Naive thymus-derived CD8-positive, alpha-beta T cell (primary cell): ENCODE measurements at regions not wholly inside any gene's neighbourhood (a gene's known extent, or its start where the extent isn't known, plus 50 kb on each side); places are given as distances from the start of the nearest gene placed in this dataset.

Experiments used
- ATAC-seq, 2 donors: fragments of 150-1000 bp; cut with Tn5 transposase in 1 of 2; sonication (Bioruptor Pico), chemical (Tn5 transposase) in 1 of 2; 1 replicate in 1 of 2; 2 replicates in 1 of 2; pipeline ENCODE4 v1.10.0; 2021; ENCODE audit warnings: mild to moderate bottlenecking in 2 of 2, moderate library complexity in 2 of 2
- POLR2A ChIA-PET: fragments of 350-600 bp; sonication (Branson Sonifier 250); formaldehyde crosslinking; loops from one replicate; lab custom pipeline; 2021; ENCODE audit warnings: antibody characterized with exemption; lab: Charles Lee
- DNase-seq, 10 donors: peaks; one replicate each; pipeline versions ENCODE4 v3.0.0 to v3.0.0-alpha.2; 2020 to 2022
- H3K27ac Mint-ChIP-seq, 10 donors: one replicate each; pipeline ENCODE4 v1.8.0; 2020 to 2022; ENCODE audit warnings: mild to moderate bottlenecking in 10 of 10, mixed read lengths in 10 of 10, moderate library complexity in 4 of 10, inconsistent platforms in 1 of 10
- H3K27me3 Mint-ChIP-seq, 5 donors: one replicate each; pipeline ENCODE4 v1.8.0; 2021 to 2022; ENCODE audit warnings: mixed read lengths in 5 of 5
- H3K36me3 Mint-ChIP-seq, 3 donors: one replicate each; pipeline ENCODE4 v1.8.0; 2020 to 2022; ENCODE audit warnings: mixed read lengths in 3 of 3, mild to moderate bottlenecking in 2 of 3, inconsistent platforms in 1 of 3
- H3K4me1 Mint-ChIP-seq, 4 donors: one replicate each; pipeline ENCODE4 v1.8.0; 2021 to 2022; ENCODE audit warnings: mixed read lengths in 4 of 4
- H3K4me3 Mint-ChIP-seq, 10 donors: one replicate each; pipeline ENCODE4 v1.8.0; 2020 to 2022; ENCODE audit warnings: mild to moderate bottlenecking in 10 of 10, mixed read lengths in 10 of 10, moderate library complexity in 6 of 10, inconsistent platforms in 1 of 10
- H3K9me3 Mint-ChIP-seq, 9 donors: one replicate each; pipeline ENCODE4 v1.8.0; 2020 to 2022; ENCODE audit warnings: mixed read lengths in 9 of 9, mild to moderate bottlenecking in 3 of 9, inconsistent platforms in 1 of 9, moderate library complexity in 1 of 9

DNA sequence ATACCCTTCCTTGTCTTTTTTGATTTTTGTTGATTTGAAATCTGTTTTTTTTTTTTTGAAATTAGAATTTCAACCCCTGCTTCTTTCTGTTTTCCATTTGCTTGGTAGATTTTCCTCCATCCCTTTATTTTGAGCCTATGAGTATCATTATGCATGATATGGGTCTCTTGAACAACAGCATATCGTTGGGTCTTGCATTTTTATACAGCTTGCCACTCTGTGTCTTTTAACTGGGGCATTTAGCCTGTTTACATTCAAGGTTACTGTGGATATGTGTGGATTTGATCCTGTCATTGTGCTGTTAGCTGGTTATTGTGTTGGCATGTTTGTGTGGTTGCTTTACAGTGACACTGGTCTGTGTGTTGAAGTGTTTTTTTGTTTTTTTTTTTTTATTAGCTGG is 99.7 kb upstream of the P3H2 start:
- Mint-ChIP-seq H3K27ac (no peak overlapping the region), H3K27me3 (peaks cover 0 to 19% (median under 1%) of the 10 kb centered on the region in 5 donors), H3K4me1 (no peaks in the 10 kb centered on the region), H3K4me3 (no peak overlapping the region), H3K36me3 (peaks cover 0 to 4% (median 0%) of the 10 kb centered on the region in 3 donors), H3K9me3 (peaks cover 0 to 13% (median 0%) of the 10 kb centered on the region in 9 donors)
- ATAC-seq (no peak), DNase-seq (no peak)
- POLR2A ChIA-PET, result no interaction called here

DNA sequence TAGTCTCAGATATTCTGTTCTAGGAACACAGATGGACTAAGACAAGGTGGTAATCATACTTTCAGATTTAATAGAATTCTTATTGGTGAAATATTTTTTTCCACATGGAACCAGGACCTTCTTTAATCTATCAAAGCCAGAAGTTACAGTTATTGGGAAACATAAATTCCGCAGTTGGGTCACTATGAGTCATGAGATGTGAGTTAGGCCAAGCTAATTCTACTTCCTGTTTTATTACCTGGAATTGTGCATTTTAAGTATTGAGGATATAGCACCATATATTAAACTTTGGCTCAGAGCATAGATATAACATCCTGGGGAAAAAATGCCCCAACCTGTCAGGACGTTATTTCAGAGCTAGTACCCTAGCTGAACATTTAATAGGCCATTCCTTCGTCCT is 96.4 kb upstream of the P3H2 start:
- H3K4me1 Mint-ChIP-seq, result no peaks in the 10 kb centered on the region
- POLR2A ChIA-PET, result no interaction called here
- H3K9me3 Mint-ChIP-seq, result peaks cover 0 to 21% (median 3%) of the 10 kb centered on the region in 9 donors
- DNase-seq (no peak), ATAC-seq (no peak)
- peaks cover 0 to 4% (median 0%) of the 10 kb centered on the region in 3 donors for H3K36me3 Mint-ChIP-seq
- no peak overlapping the region for H3K4me3 Mint-ChIP-seq
- H3K27me3 Mint-ChIP-seq, result peaks cover 0 to 12% (median 0%) of the 10 kb centered on the region in 5 donors
- no peak overlapping the region for H3K27ac Mint-ChIP-seq

DNA sequence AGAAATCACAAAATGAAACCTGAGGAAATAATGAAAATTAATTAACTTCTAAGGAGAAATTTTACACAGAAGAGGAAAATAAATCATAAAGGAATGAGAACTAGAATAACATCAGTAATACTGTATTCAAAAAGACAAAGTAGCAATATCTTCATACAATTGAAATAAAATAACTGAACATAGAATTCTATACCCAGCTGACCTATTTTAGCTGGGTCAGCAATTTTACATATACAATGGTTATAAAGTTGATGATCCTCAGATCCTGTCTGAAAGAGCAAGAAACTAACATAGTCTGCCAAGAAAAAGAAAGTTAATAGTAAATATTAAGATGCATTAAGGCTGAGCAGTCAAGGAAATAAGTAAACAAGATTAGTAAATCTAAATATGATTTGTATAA is 93.0 kb upstream of the P3H2 start:
- H3K4me3 Mint-ChIP-seq, result no peak overlapping the region
- peaks cover 0 to 2% (median 0%) of the 10 kb centered on the region in 4 donors for H3K4me1 Mint-ChIP-seq
- peaks cover 0 to 8% (median 3%) of the 10 kb centered on the region in 9 donors for H3K9me3 Mint-ChIP-seq
- no peak overlapping the region for H3K27ac Mint-ChIP-seq
- ATAC-seq (no peak), DNase-seq (no peak)
- H3K27me3 Mint-ChIP-seq, result peaks cover 0 to under 1% (median 0%) of the 10 kb centered on the region in 5 donors
- POLR2A ChIA-PET, result no interaction called here
- H3K36me3 Mint-ChIP-seq, result no peaks in the 10 kb centered on the region

DNA sequence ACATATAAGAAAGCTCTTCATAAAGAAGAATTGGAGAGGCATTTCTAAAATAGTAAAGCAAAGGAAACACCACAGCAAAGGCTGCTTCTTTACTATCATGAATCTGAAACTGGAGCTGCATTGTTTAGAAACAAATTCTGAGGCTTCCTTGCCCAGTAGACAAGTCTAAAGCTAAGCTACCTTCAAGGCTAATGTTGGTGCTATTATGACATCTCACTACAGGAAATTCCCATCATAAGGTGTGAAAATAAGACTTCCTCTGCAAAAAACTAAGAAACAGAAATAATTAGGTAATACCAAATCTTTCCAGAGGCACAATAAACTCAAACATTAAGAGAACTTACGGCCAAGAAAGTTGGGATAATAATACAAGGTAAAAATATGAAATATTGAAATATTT is 89.9 kb upstream of the P3H2 start:
- peaks cover 4 to 18% (median 7%) of the 10 kb centered on the region in 5 donors for H3K27me3 Mint-ChIP-seq
- POLR2A ChIA-PET, result no interaction called here
- H3K36me3 Mint-ChIP-seq, result no peaks in the 10 kb centered on the region
- H3K4me1 Mint-ChIP-seq, result peaks cover 0 to 2% (median 0%) of the 10 kb centered on the region in 4 donors
- DNase-seq (no peak), ATAC-seq (no peak)
- H3K27ac Mint-ChIP-seq, result no peak overlapping the region
- peaks cover 0 to 8% (median 3%) of the 10 kb centered on the region in 9 donors for H3K9me3 Mint-ChIP-seq
- H3K4me3 Mint-ChIP-seq, result no peak overlapping the region

DNA sequence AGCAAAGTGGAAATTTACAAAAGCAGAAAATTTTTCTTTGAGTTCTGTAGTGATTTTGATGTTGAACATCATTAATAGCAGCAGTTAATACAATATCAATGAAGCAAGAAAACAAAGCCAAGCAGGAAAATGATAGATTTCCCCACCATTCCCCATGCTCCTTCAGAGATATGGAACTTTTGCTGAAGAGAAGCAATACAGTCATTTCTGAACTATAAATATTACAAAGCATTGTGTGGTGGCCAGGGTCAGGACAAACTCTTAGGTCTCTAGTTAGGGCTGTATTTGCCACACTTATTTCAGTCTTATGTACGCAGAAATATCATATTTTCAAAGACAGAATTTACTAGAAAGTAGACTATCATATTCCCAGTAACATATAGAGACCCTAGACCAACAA is 88.8 kb upstream of the P3H2 start:
- DNase-seq (no peak), ATAC-seq (no peak)
- POLR2A ChIA-PET, result no interaction called here
- Mint-ChIP-seq H3K4me3 (no peak overlapping the region), H3K36me3 (no peaks in the 10 kb centered on the region), H3K9me3 (peaks cover 0 to 8% (median 3%) of the 10 kb centered on the region in 9 donors), H3K4me1 (peaks cover 0 to 2% (median 0%) of the 10 kb centered on the region in 4 donors), H3K27ac (no peak overlapping the region), H3K27me3 (peaks cover 7 to 22% (median 8%) of the 10 kb centered on the region in 5 donors)

DNA sequence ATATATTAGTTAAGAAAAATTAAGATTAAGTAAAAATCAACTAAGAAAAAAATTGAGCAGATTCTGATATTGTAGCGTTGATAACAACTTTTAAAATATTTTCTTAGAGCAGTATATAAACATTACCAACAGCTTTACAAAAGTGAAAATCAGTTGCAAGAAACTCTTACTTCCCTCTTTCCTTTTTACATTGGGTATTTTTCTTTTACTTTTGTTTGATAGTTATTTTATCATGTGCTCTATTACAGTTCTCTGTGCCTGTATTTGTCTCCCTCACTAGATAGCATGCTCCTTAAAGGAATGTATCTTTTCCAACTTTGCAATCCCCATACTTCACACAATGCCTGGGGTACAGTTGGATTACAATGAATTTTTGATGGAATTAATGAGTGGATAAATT is 87.5 kb upstream of the P3H2 start:
- ATAC-seq (no peak), DNase-seq (no peak)
- Mint-ChIP-seq H3K4me1 (peaks cover 0 to 2% (median 0%) of the 10 kb centered on the region in 4 donors), H3K36me3 (no peaks in the 10 kb centered on the region), H3K4me3 (no peak overlapping the region), H3K27ac (no peak overlapping the region), H3K9me3 (peaks cover 0 to 7% (median 0%) of the 10 kb centered on the region in 9 donors), H3K27me3 (peaks cover 7 to 36% (median 10%) of the 10 kb centered on the region in 5 donors)
- POLR2A ChIA-PET, result interaction anchor here (0.6 kb wide), 1 partner anchor 517 kb away, joined by 4 read pairs; no protein-coding TSS in a partner anchor

DNA sequence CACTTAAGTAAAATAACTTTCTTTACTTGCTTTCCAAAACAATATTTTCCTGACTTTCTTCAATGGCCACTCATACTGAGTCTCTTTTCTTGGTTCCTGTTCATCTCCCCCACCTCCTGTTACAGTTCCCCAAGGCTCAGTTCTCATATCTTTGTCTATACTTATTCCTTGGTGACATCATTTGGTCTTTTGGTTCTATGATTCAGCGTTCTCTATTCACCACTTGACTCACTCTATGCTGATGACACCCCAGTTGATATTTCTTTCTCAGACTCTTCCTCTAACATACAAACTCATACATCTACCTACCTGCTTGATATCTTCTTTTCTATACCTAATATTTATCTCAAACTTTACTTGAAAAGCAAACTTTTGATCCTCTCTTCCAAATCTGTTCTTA is 85.0 kb upstream of the P3H2 start:
- POLR2A ChIA-PET, result no interaction called here
- no peak for DNase-seq
- no peak overlapping the region for H3K4me3 Mint-ChIP-seq
- peaks cover 8 to 41% (median 16%) of the 10 kb centered on the region in 5 donors for H3K27me3 Mint-ChIP-seq
- no peaks in the 10 kb centered on the region for H3K9me3 Mint-ChIP-seq
- no peaks in the 10 kb centered on the region for H3K36me3 Mint-ChIP-seq
- H3K27ac Mint-ChIP-seq, result no peak overlapping the region
- H3K4me1 Mint-ChIP-seq, result peaks cover 0 to 6% (median 1%) of the 10 kb centered on the region in 4 donors
- no peak for ATAC-seq

DNA sequence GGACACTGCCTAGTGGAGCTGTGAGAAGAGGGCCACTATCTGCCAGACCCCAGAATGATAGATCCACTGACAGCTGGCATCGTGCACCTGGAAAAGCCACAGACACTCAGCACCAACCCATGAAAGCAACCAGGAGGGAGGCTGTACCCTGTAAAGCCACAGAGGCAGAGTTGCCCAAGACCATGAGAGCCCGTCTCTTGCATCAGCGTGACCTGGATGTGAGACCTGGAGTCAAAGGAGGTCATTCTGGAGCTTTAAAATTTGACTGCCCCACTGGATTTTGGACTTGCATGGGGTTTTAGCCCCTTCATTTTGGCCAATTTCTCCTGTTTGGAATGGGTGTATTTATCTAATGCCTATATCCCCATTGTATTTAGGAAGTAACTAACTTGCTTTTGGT is 83.5 kb upstream of the P3H2 start:
- Mint-ChIP-seq H3K27ac (no peak overlapping the region), H3K36me3 (no peaks in the 10 kb centered on the region), H3K4me1 (peaks cover 0 to 6% (median under 1%) of the 10 kb centered on the region in 4 donors), H3K4me3 (no peak overlapping the region), H3K9me3 (no peaks in the 10 kb centered on the region), H3K27me3 (peaks cover 8 to 41% (median 16%) of the 10 kb centered on the region in 5 donors)
- DNase-seq, result no peak
- POLR2A ChIA-PET, result no interaction called here
- ATAC-seq, result no peak

DNA sequence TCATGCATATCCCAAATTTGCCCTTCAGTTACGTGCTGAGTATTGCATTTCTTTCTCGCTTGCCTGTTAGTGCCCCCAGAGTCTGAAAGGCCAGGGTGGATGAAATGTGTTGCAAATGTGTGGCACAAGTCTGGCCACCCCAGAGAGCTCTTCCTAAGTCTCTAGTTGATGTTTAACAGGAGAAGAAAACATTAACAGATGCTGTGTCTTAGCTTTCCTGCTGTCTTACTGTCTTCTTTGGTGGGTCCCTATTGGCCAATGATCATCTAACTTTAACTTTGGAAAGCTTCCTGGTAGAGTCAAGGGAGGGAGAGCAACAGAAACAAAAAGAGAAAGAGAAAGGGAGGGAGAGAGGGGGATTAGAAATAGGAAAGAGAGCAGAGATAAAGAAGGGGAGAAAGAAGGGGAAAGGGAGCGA is 76.7 kb upstream of the P3H2 start:
- H3K4me3 Mint-ChIP-seq, result no peak overlapping the region
- POLR2A ChIA-PET, result no interaction called here
- H3K9me3 Mint-ChIP-seq, result no peaks in the 10 kb centered on the region
- H3K4me1 Mint-ChIP-seq, result peaks cover 0 to 6% (median under 1%) of the 10 kb centered on the region in 4 donors
- ATAC-seq (no peak), DNase-seq (no peak)
- no peaks in the 10 kb centered on the region for H3K36me3 Mint-ChIP-seq
- peaks cover 0 to 8% (median 3%) of the 10 kb centered on the region in 5 donors for H3K27me3 Mint-ChIP-seq
- H3K27ac Mint-ChIP-seq, result no peak overlapping the region

DNA sequence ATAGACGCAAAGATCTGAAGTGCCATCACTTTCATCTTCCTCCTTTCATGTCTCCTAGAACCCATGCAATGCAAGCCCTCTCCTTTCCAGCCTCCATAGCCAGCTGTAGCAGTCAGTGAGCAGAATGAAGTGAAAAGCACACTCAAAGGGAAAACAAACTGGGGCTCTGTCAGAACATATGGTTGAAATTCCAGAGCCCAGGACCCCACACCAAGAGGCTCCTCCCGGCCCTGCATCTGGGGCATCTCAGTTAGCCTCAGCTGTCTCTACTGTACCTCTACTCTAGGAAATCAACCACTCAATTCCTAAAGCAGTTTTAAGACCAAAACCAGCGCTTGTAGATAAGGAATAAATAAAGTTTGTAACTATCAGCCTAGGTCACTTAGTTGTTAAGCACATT is 73.8 kb upstream of the P3H2 start:
- no peaks in the 10 kb centered on the region for H3K4me1 Mint-ChIP-seq
- H3K9me3 Mint-ChIP-seq, result no peaks in the 10 kb centered on the region

DNA sequence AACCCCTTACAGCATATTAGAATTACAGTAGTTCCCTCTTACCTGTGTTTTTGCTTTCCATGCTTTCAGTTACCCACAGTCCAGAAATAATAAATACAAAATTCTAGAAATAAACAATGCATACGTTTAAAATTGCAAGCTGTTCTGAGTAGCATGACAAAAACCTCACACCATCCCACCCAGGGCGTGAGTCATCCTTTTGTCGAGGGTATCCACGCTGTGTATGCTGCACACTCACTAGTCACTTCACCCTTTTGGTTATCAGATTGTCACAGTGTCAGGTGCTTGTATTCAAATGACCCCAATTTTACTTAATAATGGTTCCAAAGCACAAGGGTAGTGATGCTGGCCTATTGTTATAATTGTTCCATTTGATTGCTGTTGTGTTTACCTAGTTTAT is 72.5 kb upstream of the P3H2 start:
- POLR2A ChIA-PET, result no interaction called here
- H3K4me3 Mint-ChIP-seq, result no peak overlapping the region
- H3K4me1 Mint-ChIP-seq, result no peaks in the 10 kb centered on the region
- H3K27me3 Mint-ChIP-seq, result peaks cover 0 to 6% (median 3%) of the 10 kb centered on the region in 5 donors
- no peak overlapping the region for H3K27ac Mint-ChIP-seq
- H3K9me3 Mint-ChIP-seq, result no peaks in the 10 kb centered on the region
- ATAC-seq (no peak), DNase-seq (no peak)
- no peaks in the 10 kb centered on the region for H3K36me3 Mint-ChIP-seq

More for the DNA sequence above, 73.8 kb upstream of the P3H2 start:
- H3K36me3 Mint-ChIP-seq, result no peaks in the 10 kb centered on the region
- DNase-seq, result no peak
- peaks cover 0 to 6% (median 3%) of the 10 kb centered on the region in 5 donors for H3K27me3 Mint-ChIP-seq
- POLR2A ChIA-PET, result no interaction called here
- ATAC-seq, result no peak
- no peak overlapping the region for H3K27ac Mint-ChIP-seq
- H3K4me3 Mint-ChIP-seq, result no peak overlapping the region

DNA sequence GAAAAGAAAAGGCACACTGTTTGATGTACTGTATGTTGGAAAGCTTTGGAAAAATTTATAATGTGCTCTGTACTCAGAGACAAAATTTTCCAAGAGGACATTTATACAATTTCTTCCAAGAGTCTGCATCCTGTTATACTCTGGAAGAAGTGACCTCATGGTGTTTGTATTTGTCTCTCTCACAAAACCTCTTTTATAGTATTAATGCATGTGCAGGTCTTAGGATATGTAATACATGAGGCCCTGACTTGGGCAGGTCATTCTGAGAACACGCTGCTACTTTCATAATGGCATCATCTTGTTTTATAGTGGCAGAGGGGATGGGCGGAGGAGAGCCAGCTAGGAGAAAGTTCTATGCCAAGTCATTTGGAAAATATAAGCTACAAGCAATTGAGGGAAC is 72.0 kb upstream of the P3H2 start:
- ATAC-seq (no peak), DNase-seq (no peak)
- POLR2A ChIA-PET, result no interaction called here
- no peaks in the 10 kb centered on the region for H3K36me3 Mint-ChIP-seq
- peaks cover 0 to 6% (median 3%) of the 10 kb centered on the region in 5 donors for H3K27me3 Mint-ChIP-seq
- H3K4me1 Mint-ChIP-seq, result no peaks in the 10 kb centered on the region
- no peak overlapping the region for H3K27ac Mint-ChIP-seq
- no peaks in the 10 kb centered on the region for H3K9me3 Mint-ChIP-seq
- H3K4me3 Mint-ChIP-seq, result no peak overlapping the region

DNA sequence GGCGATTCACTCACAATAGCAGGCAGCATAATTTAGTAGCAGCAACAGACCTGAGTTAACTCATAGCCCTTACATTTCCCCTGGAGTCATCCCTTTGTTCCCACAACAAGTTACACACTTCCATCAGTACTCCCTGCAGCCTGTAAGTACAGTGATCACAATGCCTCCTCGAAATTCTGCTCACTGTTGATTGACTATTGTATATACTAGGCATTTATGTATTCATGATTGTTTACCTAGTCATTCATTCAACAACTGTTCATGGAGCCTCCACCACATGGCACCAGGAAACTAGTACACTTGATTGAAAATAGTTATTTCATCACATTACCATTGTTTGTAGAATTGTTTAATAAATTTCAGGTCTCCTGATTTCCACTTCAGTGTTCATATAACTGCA is 71.4 kb upstream of the P3H2 start:
- DNase-seq, result no peak
- Mint-ChIP-seq H3K4me3 (no peak overlapping the region), H3K27ac (no peak overlapping the region), H3K4me1 (no peaks in the 10 kb centered on the region), H3K9me3 (no peaks in the 10 kb centered on the region), H3K36me3 (no peaks in the 10 kb centered on the region), H3K27me3 (peaks cover 0 to 6% (median 0%) of the 10 kb centered on the region in 5 donors)
- POLR2A ChIA-PET, result no interaction called here
- ATAC-seq, result no peak

DNA sequence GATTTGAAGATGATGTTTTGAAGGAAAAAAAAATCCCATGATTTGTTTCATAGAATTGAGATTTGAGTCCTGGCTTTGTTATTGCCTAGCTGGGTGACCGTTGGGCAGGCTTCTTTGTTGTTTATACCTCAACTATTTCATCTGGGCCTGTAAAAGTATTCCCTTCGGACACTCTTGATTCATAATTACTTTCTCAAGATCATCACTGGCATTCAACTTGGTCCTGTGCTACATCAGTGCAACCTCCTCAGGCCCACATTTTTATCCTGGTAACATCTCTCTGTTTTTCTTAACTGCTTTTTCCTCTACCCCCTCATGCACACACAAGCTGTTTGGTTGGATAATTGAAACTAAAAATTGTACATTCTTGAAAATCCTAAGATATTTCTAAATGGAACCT is 67.5 kb upstream of the P3H2 start:
- no peaks in the 10 kb centered on the region for H3K4me1 Mint-ChIP-seq
- no peaks in the 10 kb centered on the region for H3K36me3 Mint-ChIP-seq
- DNase-seq, result no peak
- ATAC-seq, result no peak
- no peak overlapping the region for H3K27ac Mint-ChIP-seq
- H3K27me3 Mint-ChIP-seq, result peaks cover 0 to 6% (median 0%) of the 10 kb centered on the region in 5 donors
- POLR2A ChIA-PET, result no interaction called here
- no peaks in the 10 kb centered on the region for H3K9me3 Mint-ChIP-seq
- H3K4me3 Mint-ChIP-seq, result no peak overlapping the region
